HAP-1 (cell line): ENCODE measurements at regions not wholly inside any gene's neighbourhood (a gene's known extent, or its start where the extent isn't known, plus 50 kb on each side); places are given as distances from the start of the nearest gene placed in this dataset.
"Not testable (repeated sequence)": the region's sequence is repeated elsewhere in the genome, so short reads cannot be mapped to it uniquely, and the experiment has no call there.

ENCODE experiments used
- DNase-seq, 2 experiments: peaks; one replicate each; pipeline ENCODE4 v3.0.0-alpha.2; 2016 to 2020; ENCODE audit warnings: low spot score in 2 of 2
- H3K27me3 ChIP-seq: fragments of 250-450 bp; sonication (Bioruptor Pico); 2 replicates; pipeline ENCODE4 v1.5.1; 2020; ENCODE audit warnings: low read depth, mild to moderate bottlenecking, moderate library complexity
- H3K36me3 ChIP-seq: fragments of 250-450 bp; sonication (Bioruptor Pico); replicated peaks from 2 replicates; pipeline ENCODE4 v1.5.1; 2020; ENCODE audit warnings: mild to moderate bottlenecking
- H3K4me1 ChIP-seq: fragments of 250-450 bp; sonication (Bioruptor Pico); 2 replicates; pipeline ENCODE4 v1.5.1; 2020; ENCODE audit warnings: mild to moderate bottlenecking
- H3K4me3 ChIP-seq: fragments of 250-450 bp; sonication (Bioruptor Pico); 2 replicates; pipeline ENCODE4 v1.5.1; 2020; ENCODE audit warnings: mild to moderate bottlenecking, moderate library complexity
- H3K9me3 ChIP-seq: fragments of 250-450 bp; sonication (Bioruptor Pico); 2 replicates; pipeline ENCODE4 v1.5.1; 2020; ENCODE audit warnings: mild to moderate bottlenecking, moderate library complexity
- in situ Hi-C: fragments of 300-500 bp; cut with MboI; formaldehyde crosslinking; loops from 3 replicates; pipeline ENCODE4 v1.14.3; 2020; ENCODE audit warnings: low sequenced_read_pairs, inconsistent platforms, mixed read lengths

GRCh38 chr2:111439237-111439636 is 318.5 kb downstream of the BCL2L11 start:
- in situ Hi-C loops, H3K9me3 ChIP-seq, H3K27me3 ChIP-seq, H3K4me1 ChIP-seq, H3K36me3 ChIP-seq, H3K4me3 ChIP-seq, DNase-seq: not testable (repeated sequence)

DNA sequence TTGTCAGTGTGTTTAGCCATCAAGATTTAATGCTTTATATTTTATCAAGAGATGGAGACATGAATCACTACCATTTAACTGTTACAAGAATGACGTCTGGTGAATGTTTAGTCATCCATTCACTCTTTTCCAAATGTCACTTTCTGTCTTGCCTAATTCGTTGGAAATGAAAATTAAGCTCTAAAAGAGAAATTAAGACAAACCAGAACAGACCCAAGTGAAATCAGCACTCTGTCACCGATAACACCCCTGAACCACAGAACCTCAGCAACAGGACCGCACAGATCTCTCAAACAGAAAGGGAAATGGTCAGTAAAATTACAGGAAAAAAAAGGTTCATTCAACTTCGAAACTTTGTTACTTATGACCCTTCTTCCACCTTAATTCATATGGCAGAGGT is 320.9 kb downstream of the BCL2L11 start:
- H3K27me3 ChIP-seq, H3K4me3 ChIP-seq, H3K9me3 ChIP-seq, DNase-seq, H3K4me1 ChIP-seq, in situ Hi-C loops, H3K36me3 ChIP-seq: not testable (repeated sequence)

GRCh38 chr2:111442767-111443454 is 322.2 kb downstream of the BCL2L11 start:
- H3K36me3 ChIP-seq, H3K4me1 ChIP-seq, H3K27me3 ChIP-seq, DNase-seq, H3K9me3 ChIP-seq, in situ Hi-C loops, H3K4me3 ChIP-seq: not testable (repeated sequence)

GRCh38 chr2:111444516-111444915 is 323.8 kb downstream of the BCL2L11 start:
- H3K9me3 ChIP-seq, H3K27me3 ChIP-seq, in situ Hi-C loops, H3K4me1 ChIP-seq, H3K36me3 ChIP-seq, H3K4me3 ChIP-seq, DNase-seq: not testable (repeated sequence)

DNA sequence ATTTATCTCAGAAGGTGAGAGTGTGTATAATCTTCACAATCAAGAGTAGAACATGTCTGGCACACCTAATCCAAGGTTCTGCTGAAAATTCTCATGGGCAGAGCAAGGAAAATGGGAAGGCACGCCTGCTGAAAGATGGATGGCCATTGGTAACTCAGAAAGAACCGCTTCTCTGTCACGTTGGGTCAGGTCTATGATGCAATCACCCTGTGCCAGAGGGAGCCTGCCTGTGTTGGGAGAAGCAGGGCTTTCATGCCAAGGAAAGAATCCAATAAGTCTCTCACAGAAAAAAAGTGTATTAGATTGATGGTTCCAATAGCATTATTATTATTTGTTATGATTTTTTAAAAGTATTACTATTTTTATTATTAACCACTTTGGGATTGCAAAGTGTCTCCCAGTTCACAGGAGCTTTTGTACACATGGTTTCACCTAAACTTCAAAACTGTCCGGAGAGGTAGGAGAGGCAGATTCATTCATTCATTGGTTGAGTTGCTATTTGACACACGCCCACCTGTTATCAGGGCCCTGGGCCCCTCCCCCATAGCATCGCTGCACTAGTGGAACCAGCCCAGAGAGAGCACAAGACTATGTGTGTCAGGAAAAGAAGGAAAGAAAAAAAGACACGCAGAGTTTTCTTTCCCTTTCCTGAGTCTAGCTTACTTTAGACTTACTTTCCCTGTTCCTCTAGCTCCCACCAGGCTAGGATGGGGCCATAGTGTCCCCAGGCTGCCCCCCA is 324.6 kb downstream of the BCL2L11 start:
- H3K36me3 ChIP-seq, H3K4me1 ChIP-seq, H3K4me3 ChIP-seq, in situ Hi-C loops, H3K27me3 ChIP-seq, DNase-seq, H3K9me3 ChIP-seq: not testable (repeated sequence)

- in situ Hi-C loops, H3K27me3 ChIP-seq, H3K9me3 ChIP-seq, H3K4me3 ChIP-seq, DNase-seq, H3K4me1 ChIP-seq, H3K36me3 ChIP-seq: not testable (repeated sequence)
Observed at GRCh38 chr2:111445941-111446340, 325.2 kb downstream of the BCL2L11 start.

- H3K36me3 ChIP-seq, H3K4me3 ChIP-seq, in situ Hi-C loops, H3K27me3 ChIP-seq, H3K9me3 ChIP-seq, DNase-seq, H3K4me1 ChIP-seq: not testable (repeated sequence)
Observed at GRCh38 chr2:111447482-111447881, 326.8 kb downstream of the BCL2L11 start.

GRCh38 chr2:111448796-111449195 is 328.1 kb downstream of the BCL2L11 start:
- H3K4me3 ChIP-seq, DNase-seq, H3K9me3 ChIP-seq, in situ Hi-C loops, H3K4me1 ChIP-seq, H3K36me3 ChIP-seq, H3K27me3 ChIP-seq: not testable (repeated sequence)

- H3K27me3 ChIP-seq, H3K36me3 ChIP-seq, DNase-seq, H3K4me1 ChIP-seq, in situ Hi-C loops, H3K9me3 ChIP-seq, H3K4me3 ChIP-seq: not testable (repeated sequence)
Observed at GRCh38 chr2:111450526-111450925, 329.8 kb downstream of the BCL2L11 start.

DNA sequence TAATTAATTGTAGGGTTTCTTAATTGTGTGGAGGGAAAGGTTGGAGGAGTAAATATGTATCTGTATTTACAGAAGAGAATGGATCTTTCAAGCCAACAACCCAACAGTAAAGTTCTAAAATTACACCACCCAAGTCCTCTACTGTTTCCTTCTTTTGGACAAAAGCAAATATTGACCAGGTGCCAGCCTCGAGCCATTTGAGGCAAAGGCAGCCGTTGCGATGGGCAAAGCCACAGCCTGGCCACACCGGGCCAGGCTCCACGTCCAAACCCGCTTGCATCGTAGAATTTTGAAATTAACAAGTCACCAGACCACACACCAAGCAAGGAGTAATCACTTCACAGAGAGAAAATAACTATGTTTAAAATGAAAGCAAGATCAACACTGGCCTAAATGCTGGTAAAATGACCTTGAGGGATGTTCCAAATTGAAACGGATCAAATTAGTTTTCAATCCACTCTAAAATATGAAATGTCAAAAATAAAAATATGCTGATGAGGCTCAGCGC is 331.0 kb downstream of the BCL2L11 start:
- in situ Hi-C loops, DNase-seq, H3K27me3 ChIP-seq, H3K9me3 ChIP-seq, H3K36me3 ChIP-seq, H3K4me3 ChIP-seq, H3K4me1 ChIP-seq: not testable (repeated sequence)

DNA sequence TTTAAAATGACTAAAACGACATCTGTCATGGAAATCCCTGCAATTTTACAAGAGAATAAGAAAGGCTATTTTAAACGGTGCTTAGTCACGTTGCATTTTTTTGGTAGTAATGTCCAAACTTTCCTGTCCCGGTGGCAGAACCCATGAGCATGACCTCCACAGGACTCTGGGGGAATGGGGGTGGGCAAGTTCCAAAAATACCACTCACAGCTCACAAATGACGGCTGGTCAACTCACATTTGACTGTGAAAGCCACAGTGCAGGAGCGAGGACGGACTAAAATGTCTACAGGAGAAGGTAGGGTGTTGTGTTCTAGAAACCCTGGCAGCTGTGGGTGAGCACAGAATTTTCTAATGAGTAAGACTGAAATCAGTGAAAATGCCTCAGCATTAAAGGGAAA is 331.5 kb downstream of the BCL2L11 start:
- H3K27me3 ChIP-seq, H3K9me3 ChIP-seq, in situ Hi-C loops, H3K4me1 ChIP-seq, H3K36me3 ChIP-seq, H3K4me3 ChIP-seq: not testable (repeated sequence)
- peak in 1 of 2 experiments; percentile 21 for DNase-seq

DNA sequence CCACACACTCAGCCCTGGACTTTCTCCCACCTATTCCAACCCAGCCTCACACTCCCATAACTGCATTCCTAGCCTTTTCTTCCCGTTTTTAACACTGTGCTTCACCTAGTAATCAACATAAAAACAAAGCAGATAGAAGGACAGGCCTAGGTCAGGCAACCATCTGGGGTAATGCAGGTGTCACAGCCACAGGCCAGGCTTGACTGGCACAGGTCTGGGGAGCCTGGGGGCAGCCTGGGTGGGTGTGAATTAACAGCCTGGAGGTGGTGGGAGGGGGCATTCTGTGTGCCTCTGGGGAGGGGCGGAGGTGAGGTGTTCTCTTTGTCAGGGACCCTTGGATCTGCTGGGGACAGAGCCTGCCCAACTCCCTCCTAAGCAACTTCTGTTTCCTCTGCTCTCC is 332.6 kb downstream of the BCL2L11 start:
- H3K4me1 ChIP-seq, in situ Hi-C loops: not testable (repeated sequence)

GRCh38 chr2:111453816-111454215 is 333.1 kb downstream of the BCL2L11 start:
- H3K36me3 ChIP-seq, in situ Hi-C loops, H3K4me3 ChIP-seq, H3K4me1 ChIP-seq, DNase-seq, H3K9me3 ChIP-seq, H3K27me3 ChIP-seq: not testable (repeated sequence)

More for the DNA sequence above, 332.6 kb downstream of the BCL2L11 start:
- not testable (repeated sequence) for H3K4me3 ChIP-seq, H3K9me3 ChIP-seq, H3K27me3 ChIP-seq, DNase-seq, H3K36me3 ChIP-seq

GRCh38 chr2:111454404-111454803 is 333.7 kb downstream of the BCL2L11 start:
- H3K4me1 ChIP-seq, in situ Hi-C loops, H3K9me3 ChIP-seq, H3K27me3 ChIP-seq, H3K36me3 ChIP-seq, H3K4me3 ChIP-seq: not testable (repeated sequence)
- DNase-seq = peak; percentile 20 to 59
